Central memory CD8-positive, alpha-beta T cell (primary cell): ENCODE measurements at regions not wholly inside any gene's neighbourhood (a gene's known extent, or its start where the extent isn't known, plus 50 kb on each side); places are given as distances from the start of the nearest gene placed in this dataset.
"Not testable (repeated sequence)": the region's sequence is repeated elsewhere in the genome, so short reads cannot be mapped to it uniquely, and the experiment has no call there.

ENCODE experiments used
- ATAC-seq: fragments of 150-1000 bp; cut with Tn5 transposase; replicated peaks from 2 replicates; pipeline ENCODE4 v1.10.0; 2022; ENCODE audit warnings: mild to moderate bottlenecking, moderate FRiP score, moderate number of reproducible peaks; ENCODE audit not compliant: poor library complexity, severe bottlenecking; ENCODE audit errors: extremely low read depth
- DNase-seq, 2 donors: peaks; one replicate each; pipeline ENCODE4 v3.0.0; 2021; ENCODE audit warnings: low spot score in 2 of 2
- H3K27ac Mint-ChIP-seq: one replicate; pipeline ENCODE4 v1.8.0; 2022; ENCODE audit warnings: low read depth, mild to moderate bottlenecking, moderate library complexity, mixed read lengths
- H3K27me3 Mint-ChIP-seq: one replicate; pipeline ENCODE4 v1.8.0; 2022; ENCODE audit warnings: mixed read lengths
- H3K36me3 Mint-ChIP-seq: one replicate; pipeline ENCODE4 v1.8.0; 2022; ENCODE audit warnings: mild to moderate bottlenecking, moderate library complexity, mixed read lengths; ENCODE audit not compliant: insufficient read depth
- H3K4me1 Mint-ChIP-seq: one replicate; pipeline ENCODE4 v1.8.0; 2022; ENCODE audit warnings: mixed read lengths
- H3K4me3 Mint-ChIP-seq: one replicate; pipeline ENCODE4 v1.8.0; 2022; ENCODE audit warnings: mild to moderate bottlenecking, moderate library complexity, mixed read lengths
- H3K9me3 Mint-ChIP-seq: one replicate; pipeline ENCODE4 v1.8.0; 2022; ENCODE audit warnings: mixed read lengths

GRCh38 chr1:83438316-83438715 is 560.6 kb downstream of the TTLL7 start:
- H3K4me1 Mint-ChIP-seq = not testable (repeated sequence)

GRCh38 chr1:83435336-83435735 is 563.6 kb downstream of the TTLL7 start:
- not testable (repeated sequence) for DNase-seq, H3K36me3 Mint-ChIP-seq, H3K4me3 Mint-ChIP-seq, ATAC-seq, H3K27ac Mint-ChIP-seq, H3K27me3 Mint-ChIP-seq, H3K9me3 Mint-ChIP-seq, H3K4me1 Mint-ChIP-seq

More at GRCh38 chr1:83438316-83438715, 560.6 kb downstream of the TTLL7 start:
- not testable (repeated sequence) for H3K4me3 Mint-ChIP-seq, H3K27ac Mint-ChIP-seq, ATAC-seq, H3K9me3 Mint-ChIP-seq, H3K36me3 Mint-ChIP-seq, DNase-seq, H3K27me3 Mint-ChIP-seq

DNA sequence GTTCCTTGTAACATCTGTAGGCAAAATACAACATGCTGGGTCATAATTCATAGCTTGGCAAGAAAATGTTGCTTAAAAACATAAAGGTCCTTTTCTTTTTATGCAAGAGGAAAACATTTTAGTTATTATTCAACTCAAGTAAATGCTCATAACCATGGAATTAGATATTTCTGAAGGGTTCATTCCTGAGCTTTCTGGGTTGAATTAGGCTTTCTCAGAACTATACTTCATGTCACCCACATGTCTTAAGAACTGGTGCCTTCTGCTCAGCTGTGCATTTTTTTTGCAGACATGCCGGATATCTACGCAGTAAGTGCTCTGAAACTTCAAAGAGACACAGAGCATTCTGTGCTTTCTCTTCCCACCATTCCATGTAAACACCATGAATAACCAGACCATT is 571.4 kb downstream of the TTLL7 start:
- ATAC-seq, H3K27ac Mint-ChIP-seq, DNase-seq, H3K27me3 Mint-ChIP-seq, H3K36me3 Mint-ChIP-seq, H3K9me3 Mint-ChIP-seq, H3K4me1 Mint-ChIP-seq, H3K4me3 Mint-ChIP-seq: not testable (repeated sequence)

GRCh38 chr1:83423382-83423781 is 575.5 kb downstream of the TTLL7 start:
- not testable (repeated sequence) for H3K4me1 Mint-ChIP-seq, H3K27me3 Mint-ChIP-seq, H3K36me3 Mint-ChIP-seq, DNase-seq, H3K27ac Mint-ChIP-seq, ATAC-seq, H3K4me3 Mint-ChIP-seq
- peaks cover 11% of the 10 kb centered on the region for H3K9me3 Mint-ChIP-seq

DNA sequence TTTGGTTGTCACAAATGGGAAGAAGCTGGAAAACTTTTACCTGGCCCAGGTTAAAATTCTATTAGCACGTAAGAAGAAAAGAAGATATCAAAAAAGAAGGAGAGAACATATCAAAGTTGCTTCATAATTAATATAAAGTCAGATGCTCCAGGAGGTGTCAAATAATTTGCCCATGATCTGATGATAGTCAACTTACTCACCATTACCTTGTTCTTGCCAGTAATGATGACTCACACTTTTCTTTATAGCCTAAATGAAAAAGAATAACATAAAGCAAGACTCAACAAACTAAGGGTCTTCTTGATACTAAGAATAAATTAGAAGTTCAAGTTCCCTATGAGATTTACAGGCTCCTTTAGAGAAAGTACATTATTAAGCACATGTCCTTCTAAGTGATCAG is 580.4 kb downstream of the TTLL7 start:
- H3K27me3 Mint-ChIP-seq = no peaks in the 10 kb centered on the region
- H3K36me3 Mint-ChIP-seq = no peaks in the 10 kb centered on the region
- H3K27ac Mint-ChIP-seq = no peak overlapping the region
- H3K4me3 Mint-ChIP-seq = no peak overlapping the region
- no peaks in the 10 kb centered on the region for H3K4me1 Mint-ChIP-seq
- ATAC-seq = no peak
- peaks cover 11% of the 10 kb centered on the region for H3K9me3 Mint-ChIP-seq
- no peak for DNase-seq

GRCh38 chr1:83413839-83414107 is 585.2 kb downstream of the TTLL7 start:
- not testable (repeated sequence) for DNase-seq, H3K27ac Mint-ChIP-seq, H3K27me3 Mint-ChIP-seq, ATAC-seq, H3K4me3 Mint-ChIP-seq, H3K4me1 Mint-ChIP-seq, H3K9me3 Mint-ChIP-seq, H3K36me3 Mint-ChIP-seq

DNA sequence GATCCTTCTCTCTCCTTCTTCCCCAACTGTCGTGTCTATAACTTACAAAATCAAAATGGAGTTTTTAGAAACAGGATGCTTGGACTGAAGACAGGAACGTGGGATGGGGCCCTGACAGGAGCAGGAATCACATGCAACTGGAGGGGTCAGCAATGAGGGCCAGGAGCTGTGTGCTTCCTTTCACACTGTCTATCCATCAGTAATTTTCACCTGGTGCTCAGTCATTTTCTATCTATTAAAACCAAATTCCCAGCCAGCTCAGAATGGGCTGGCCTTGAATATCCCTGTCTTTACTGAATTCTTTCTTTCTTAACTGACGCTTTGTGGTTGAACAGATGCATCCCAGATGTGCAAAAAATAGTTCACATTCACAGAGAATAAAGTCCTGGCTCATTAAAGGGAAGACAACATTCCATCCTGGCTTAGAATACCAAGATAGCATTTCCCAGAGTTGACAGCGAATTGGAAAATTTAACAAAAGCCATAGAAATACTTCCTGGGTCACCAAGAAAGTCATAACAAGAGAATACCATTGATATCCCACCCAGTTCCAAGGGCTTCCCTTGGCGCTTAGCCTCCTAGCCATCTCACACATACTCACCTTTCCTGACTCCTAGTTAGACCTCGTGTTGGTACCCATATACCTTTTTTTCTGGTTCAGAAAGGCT is 588.1 kb downstream of the TTLL7 start:
- not testable (repeated sequence) for H3K4me1 Mint-ChIP-seq, H3K27me3 Mint-ChIP-seq

GRCh38 chr1:83406693-83407371 is 592.1 kb downstream of the TTLL7 start:
- not testable (repeated sequence) for ATAC-seq, H3K4me3 Mint-ChIP-seq, H3K9me3 Mint-ChIP-seq, DNase-seq, H3K27me3 Mint-ChIP-seq, H3K4me1 Mint-ChIP-seq, H3K27ac Mint-ChIP-seq, H3K36me3 Mint-ChIP-seq

More for the DNA sequence above, 588.1 kb downstream of the TTLL7 start:
- not testable (repeated sequence) for ATAC-seq, DNase-seq, H3K27ac Mint-ChIP-seq, H3K36me3 Mint-ChIP-seq, H3K9me3 Mint-ChIP-seq, H3K4me3 Mint-ChIP-seq

- not testable (repeated sequence) for H3K4me1 Mint-ChIP-seq, DNase-seq, H3K9me3 Mint-ChIP-seq, H3K36me3 Mint-ChIP-seq, H3K27me3 Mint-ChIP-seq, H3K4me3 Mint-ChIP-seq, H3K27ac Mint-ChIP-seq, ATAC-seq
Measured at GRCh38 chr1:83405789-83406188, 593.1 kb downstream of the TTLL7 start.

DNA sequence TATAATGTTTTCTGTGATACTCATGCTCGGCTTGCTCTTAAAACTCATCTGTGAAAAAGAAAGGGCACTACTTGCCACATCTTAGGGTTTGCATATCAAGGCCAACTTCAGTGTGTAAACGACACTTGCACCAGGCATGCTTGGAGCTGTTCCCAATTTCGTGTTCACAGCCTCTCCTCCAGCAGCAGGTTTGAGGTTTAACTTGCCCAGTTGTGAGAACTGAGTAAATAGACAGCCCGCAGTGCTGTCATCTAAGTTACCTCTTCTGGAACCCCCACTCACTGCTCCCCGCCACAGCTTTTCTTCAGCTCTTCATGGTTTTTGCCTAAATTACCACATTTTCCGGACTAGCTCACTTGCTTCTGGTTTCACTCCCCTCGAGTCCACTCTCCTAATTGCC is 595.4 kb downstream of the TTLL7 start:
- not testable (repeated sequence) for H3K4me1 Mint-ChIP-seq, H3K27ac Mint-ChIP-seq, ATAC-seq, H3K36me3 Mint-ChIP-seq, H3K27me3 Mint-ChIP-seq, DNase-seq, H3K9me3 Mint-ChIP-seq, H3K4me3 Mint-ChIP-seq

- not testable (repeated sequence) for H3K4me1 Mint-ChIP-seq, H3K9me3 Mint-ChIP-seq, H3K27me3 Mint-ChIP-seq, DNase-seq, H3K36me3 Mint-ChIP-seq, H3K4me3 Mint-ChIP-seq, ATAC-seq, H3K27ac Mint-ChIP-seq
Measured at GRCh38 chr1:83401146-83401545, 597.8 kb downstream of the TTLL7 start.

DNA sequence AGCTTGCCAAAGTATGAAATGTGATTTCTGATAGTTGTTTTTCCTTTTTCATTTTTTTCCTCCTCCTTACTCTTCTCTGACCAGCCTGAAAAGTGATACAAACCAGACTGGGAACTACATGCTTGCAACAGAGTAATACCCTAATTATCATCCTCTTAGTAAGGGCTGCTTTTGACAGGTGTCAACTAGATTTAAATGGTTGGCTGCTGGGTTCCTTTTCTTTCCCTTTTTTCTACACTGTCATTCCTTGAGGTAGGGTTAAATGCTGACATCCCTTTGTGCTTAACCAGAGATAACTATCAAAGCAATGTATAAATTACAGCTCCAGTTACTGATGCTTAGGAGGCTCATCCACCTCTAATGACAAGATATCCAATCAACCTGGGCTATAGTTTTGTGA is 598.8 kb downstream of the TTLL7 start:
- H3K27me3 Mint-ChIP-seq, H3K4me1 Mint-ChIP-seq, H3K27ac Mint-ChIP-seq, H3K4me3 Mint-ChIP-seq, DNase-seq, ATAC-seq, H3K36me3 Mint-ChIP-seq, H3K9me3 Mint-ChIP-seq: not testable (repeated sequence)

DNA sequence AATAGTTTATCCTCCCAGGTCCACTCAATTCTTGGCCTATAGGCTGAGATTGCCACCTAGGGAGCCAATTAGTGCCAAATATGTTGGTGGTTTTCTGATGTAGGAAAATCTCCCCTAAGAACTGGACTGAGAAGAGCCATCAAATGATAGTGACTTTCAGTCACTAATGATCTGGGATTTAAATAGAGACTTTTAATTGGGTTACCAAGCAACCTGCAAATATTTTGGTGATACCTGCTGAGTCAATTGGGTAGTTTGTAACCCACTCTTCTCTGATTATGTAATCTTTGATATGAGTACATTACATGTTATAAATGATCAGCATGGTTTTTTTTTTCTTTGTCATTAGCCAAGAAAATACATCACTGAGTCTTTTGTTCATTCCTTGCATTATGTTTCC is 600.8 kb downstream of the TTLL7 start:
- not testable (repeated sequence) for ATAC-seq, H3K9me3 Mint-ChIP-seq, H3K27me3 Mint-ChIP-seq, H3K36me3 Mint-ChIP-seq, DNase-seq, H3K27ac Mint-ChIP-seq, H3K4me3 Mint-ChIP-seq, H3K4me1 Mint-ChIP-seq
